ENCODE measurements at regions not wholly inside any gene's neighbourhood (a gene's known extent, or its start where the extent isn't known, plus 50 kb on each side); places are given as distances from the start of the nearest gene placed in this dataset.
"Not testable (repeated sequence)": the region's sequence is repeated elsewhere in the genome, so short reads cannot be mapped to it uniquely, and the experiment has no call there.

DNA sequence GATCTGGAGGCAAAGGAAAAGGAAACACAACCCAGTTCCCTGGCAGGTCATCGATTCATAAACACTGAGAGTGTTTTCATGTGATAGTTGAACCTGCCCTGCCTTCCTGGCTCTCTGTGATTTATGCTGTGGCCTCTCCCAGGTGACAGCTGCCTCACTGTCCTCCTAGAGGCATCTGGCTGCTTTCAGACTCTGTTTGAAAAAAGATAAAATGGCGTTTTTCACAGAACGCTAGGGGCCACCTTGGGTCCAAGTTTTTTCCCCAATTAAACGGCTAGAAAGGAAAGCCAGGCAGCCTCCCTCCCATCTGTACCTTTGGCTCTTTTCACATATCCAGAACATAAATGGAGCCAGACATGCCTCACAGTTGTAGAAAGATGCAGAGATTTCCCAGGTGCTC, 252.6 kb upstream of the CCDC196 start:
- no peak for DNase-seq (ENCODE audit: insufficient read length, low spot score)
- FAIRE-seq: peak; percentile 52

DNA sequence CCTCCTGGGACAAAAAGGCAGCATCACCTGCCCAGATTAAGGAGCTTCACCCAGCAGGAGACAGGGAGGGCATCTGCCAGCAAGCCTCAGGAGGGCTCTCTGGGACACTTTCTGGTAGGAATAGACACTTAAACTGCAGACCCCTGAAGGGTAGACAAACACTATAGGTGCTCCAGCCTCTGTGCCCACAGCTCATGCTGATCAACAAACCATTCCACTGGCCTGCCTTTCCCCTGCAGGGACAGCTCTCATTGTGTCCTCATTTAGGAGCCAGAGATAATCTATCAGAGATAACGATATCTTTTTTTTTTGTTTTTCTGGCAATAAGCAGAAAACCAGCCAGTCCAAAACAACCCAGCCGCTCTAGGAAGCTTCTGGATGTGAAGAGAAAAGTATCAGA, 251.8 kb upstream of the CCDC196 start:
- FAIRE-seq: peak; percentile 57
- DNase-seq (ENCODE audit: insufficient read length, low spot score): no peak

DNA sequence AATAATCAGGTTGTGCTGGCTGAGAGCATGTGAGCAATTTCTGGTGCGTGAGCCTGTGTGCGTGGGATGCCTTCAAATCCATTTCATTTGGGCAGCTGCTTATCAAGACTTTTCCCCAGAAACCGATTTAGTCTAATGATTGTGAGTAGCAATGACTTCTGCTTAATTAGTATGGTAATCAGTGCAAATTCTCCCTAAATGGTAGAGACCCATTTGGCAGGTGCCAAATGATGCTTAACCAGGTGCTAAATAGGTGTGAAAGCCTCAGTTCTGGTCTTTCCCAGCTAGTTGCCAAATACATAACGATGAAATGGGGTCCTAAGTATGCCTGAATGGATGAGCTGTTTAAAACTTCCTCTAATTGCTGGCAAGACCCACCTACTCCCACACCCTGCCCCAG, 248.4 kb upstream of the CCDC196 start:
- DNase-seq (ENCODE audit: insufficient read length, low spot score) (no peak), FAIRE-seq (no peak)

DNA sequence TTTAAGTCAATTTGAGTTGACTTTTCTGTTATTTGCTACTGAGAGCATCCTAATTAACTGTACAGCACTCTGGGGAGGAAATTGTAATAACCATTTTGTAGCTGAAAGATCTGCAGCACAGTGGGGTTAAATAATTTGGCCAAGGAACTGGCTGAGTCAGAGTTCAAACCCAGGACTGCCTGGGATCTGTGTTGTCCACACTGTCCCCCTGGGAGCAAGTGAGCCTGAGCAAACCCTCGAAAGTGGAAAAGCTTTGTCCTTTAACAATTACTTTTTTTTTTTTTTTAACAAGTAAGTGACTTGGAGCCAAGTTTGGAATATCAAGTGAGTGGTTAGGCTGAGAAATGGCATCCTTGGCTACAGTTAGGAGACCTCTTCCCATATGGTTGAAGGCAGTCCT, 247.2 kb upstream of the CCDC196 start:
- no peak for DNase-seq (ENCODE audit: insufficient read length, low spot score)
- FAIRE-seq: no peak

DNA sequence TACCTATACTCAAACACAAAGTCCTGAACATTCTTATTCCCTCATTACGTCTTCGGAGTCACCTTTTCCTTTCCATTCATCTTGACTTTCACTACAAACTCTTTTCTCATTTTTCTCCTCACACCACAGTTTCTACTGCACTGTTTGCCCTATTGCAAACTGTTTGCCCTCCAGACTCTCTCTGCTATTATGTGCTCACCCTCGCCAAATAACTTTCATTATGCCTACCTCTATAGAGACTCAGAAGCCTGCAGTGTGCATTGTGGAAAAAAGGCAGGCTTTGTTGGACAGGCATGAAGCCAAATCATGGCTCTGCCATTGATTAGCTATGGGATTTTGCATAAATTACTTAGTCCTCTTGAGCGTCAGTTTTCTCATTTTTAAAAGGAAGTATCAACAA, 246.6 kb upstream of the CCDC196 start:
- FAIRE-seq (no peak), DNase-seq (ENCODE audit: insufficient read length, low spot score) (no peak)

DNA sequence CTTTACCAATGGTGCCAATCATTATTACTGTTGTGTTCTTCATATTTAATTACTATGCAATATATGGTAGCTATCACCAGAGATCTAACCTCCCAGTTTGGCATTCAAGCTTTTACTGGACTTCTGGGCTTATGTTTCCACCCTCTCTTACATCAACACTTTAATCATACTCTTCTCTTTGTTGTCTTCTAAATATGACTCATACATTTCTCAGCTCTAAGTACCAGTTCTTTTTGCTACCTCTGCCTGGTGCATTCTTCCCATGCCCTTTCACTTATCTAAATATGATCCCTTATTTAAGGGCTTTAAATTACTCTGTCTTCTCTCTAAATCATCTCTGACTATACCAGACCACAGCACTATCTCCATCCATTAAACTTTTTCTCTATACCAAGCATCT, 246.1 kb upstream of the CCDC196 start:
- DNase-seq (ENCODE audit: insufficient read length, low spot score) (no peak), FAIRE-seq (no peak)

- FAIRE-seq: peak; percentile 77
These were observed 244.2 kb upstream of the CCDC196 start for GRCh38 chr14:66242001-66242400.

GRCh38 chr14:66244834-66245233, 241.3 kb upstream of the CCDC196 start:
- FAIRE-seq: no peak
- no peak for DNase-seq (ENCODE audit: insufficient read length, low spot score)

More at GRCh38 chr14:66242001-66242400, 244.2 kb upstream of the CCDC196 start:
- DNase-seq (ENCODE audit: insufficient read length, low spot score): no peak

- DNase-seq (ENCODE audit: insufficient read length, low spot score) (no peak), FAIRE-seq (peak; percentile 85)
These were observed 238.4 kb upstream of the CCDC196 start for GRCh38 chr14:66247662-66248193.

- no peak for FAIRE-seq
- no peak for DNase-seq (ENCODE audit: insufficient read length, low spot score)
These were observed 237.9 kb upstream of the CCDC196 start for GRCh38 chr14:66248256-66248655.

DNA sequence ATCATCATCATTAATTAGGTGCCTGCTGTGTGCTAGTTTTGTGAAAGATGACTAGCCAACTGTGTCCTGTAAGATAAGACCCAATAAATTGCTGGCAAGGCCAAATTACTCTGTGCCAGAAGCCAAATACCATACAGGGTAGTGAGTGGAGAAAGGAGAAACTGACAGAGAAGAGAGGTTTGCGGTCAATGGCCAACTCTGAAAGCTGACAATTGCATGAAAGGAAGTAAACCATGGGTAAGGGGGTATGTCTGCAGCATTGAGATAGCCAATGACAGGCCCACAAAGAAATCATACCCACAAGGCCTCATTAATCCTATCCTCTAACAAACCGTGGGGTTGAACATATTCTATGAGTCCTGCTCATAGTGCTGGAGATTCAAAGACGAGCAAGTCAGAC, 236.6 kb upstream of the CCDC196 start:
- peak; percentile 94 for FAIRE-seq
- DNase-seq (ENCODE audit: insufficient read length, low spot score): no peak

GRCh38 chr14:66254038-66254437, 232.1 kb upstream of the CCDC196 start:
- FAIRE-seq (peak; percentile 87), DNase-seq (ENCODE audit: insufficient read length, low spot score) (no peak)

DNA sequence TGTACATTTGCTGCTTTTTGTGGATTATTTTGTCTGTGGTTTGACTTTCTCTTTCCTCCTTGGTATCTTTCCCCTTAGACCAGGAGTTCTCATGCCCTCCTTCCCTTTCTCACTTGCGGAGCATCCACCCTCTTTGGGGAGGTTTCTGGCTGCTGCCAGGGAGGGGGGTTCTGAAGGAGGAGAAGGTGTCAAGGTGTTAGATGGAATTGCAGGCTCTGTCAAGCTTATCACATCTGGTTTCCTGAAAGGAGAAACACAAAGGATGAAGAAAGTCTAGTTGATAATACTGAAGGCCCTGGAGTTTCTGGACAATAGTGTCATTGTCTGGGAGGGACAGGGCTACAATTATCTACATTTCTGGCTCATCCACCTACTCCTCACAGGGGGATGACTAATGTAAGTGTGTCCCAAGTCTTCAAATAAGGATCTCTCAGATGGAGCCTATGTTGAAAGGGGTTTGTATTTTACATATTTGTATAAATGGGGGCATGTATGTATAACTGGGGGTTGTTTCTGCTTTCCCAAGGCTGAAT, 217.3 kb upstream of the CCDC196 start:
- FAIRE-seq (peak; percentile 91), DNase-seq (ENCODE audit: insufficient read length, low spot score) (no peak)

DNA sequence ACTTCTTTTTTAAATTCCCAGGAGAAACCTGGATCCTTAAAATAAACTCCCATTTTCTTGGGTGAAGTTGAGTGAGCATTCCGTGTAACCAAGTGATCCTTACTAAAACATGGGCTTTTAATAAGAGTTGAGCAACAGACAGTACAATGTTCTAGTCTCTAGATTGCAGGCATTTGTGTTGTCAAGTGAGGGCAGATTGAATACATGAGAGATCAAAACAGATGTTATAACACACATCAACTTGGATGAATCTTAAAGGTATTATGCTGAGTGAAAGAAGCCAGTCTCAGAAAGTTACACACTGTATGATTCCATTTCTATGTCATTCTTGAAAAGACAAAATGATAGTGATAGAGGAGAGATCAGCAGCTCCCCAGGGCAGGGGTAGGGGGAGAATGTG, 213.9 kb upstream of the CCDC196 start:
- peak; percentile 74 for FAIRE-seq

GRCh38 chr14:66273261-66273832, 212.8 kb upstream of the CCDC196 start:
- no peak for DNase-seq (ENCODE audit: insufficient read length, low spot score)
- FAIRE-seq: peak; percentile 97

More for the DNA sequence above, 213.9 kb upstream of the CCDC196 start:
- no peak for DNase-seq (ENCODE audit: insufficient read length, low spot score)

DNA sequence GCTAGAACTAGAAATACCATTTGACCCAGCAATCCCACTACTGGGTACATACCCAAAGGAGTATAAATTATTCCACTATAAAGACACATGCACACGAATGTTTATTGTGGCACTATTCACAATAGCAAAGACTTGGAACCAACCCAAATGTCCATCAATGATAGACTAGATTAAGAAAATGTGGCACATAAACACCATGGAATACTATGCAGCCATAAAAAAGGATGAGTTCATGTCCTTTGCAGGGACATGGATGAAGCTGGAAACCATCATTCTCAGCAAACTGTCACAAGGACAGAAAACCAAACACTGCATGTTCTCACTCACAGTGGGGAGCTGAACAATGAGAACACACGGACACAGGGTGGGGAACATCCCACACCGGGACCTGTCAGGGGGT, 207.8 kb upstream of the CCDC196 start:
- FAIRE-seq; DNase-seq (ENCODE audit: insufficient read length, low spot score): not testable (repeated sequence)

DNA sequence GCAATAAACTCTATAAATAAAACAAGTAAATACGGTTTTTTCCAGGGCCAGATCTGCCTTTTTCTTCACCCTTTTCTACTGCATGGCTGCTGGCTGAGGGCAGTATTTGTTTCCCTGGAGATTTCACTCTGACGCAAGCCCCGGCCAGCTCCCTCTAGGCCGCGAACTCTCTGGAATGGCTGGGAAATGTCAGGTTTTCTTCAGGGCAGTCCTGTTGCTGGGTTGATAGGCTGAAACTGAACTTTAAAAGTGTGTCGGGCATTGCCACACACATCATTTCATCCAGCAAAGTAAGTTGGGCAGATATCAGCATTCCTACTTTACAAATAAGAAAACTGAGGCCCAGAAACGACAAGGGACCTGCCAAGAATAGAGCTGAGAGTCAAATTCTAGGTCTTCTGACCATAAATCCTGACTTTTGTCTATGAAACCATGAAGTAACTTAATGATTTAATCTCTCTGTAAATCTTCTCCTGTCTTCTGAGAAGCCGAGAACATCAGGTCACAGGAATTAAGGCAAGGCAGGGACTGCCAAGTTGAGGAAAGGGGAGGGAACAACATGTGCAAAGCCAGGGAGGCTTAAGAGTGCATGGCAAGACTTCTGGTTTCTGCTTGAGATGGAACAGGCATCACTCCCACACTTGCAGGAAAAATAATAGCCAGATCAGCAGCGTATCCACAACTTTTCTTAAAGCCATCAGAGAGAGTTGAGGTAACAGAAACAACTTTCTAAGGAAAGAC, 205.0 kb upstream of the CCDC196 start:
- FAIRE-seq: peak; percentile 38

DNA sequence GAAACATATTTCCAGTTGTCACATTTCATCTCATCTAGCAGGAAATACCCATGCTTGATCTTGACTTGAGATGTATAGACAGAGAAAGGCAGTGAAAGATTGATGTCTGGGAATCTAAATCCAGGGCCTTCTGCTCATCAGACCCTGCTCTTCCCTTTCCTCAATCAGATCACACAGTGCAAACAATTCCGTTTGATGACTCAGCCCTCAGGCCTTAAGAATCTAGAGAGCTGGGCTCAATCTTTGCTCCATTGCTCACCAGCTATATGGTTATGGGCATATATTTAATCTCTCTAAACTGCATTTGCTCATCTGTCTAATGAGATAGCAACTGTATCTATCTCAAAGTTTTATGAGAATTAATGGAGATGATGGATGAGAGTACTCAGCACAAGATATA, 201.8 kb upstream of the CCDC196 start:
- DNase-seq (ENCODE audit: insufficient read length, low spot score) (peak; percentile 30), FAIRE-seq (peak; percentile 97)

More for the DNA sequence above, 205.0 kb upstream of the CCDC196 start:
- DNase-seq (ENCODE audit: insufficient read length, low spot score): no peak

GRCh38 chr14:66288511-66288910, 197.7 kb upstream of the CCDC196 start:
- peak; percentile 95 for FAIRE-seq
- no peak for DNase-seq (ENCODE audit: insufficient read length, low spot score)

GRCh38 chr14:66291756-66292155, 194.4 kb upstream of the CCDC196 start:
- DNase-seq (ENCODE audit: insufficient read length, low spot score): no peak
- peak; percentile 94 for FAIRE-seq

- peak; percentile 86 for FAIRE-seq
- no peak for DNase-seq (ENCODE audit: insufficient read length, low spot score)
These were observed 192.6 kb upstream of the CCDC196 start for GRCh38 chr14:66293533-66294105.
